ENCODE measurements at regions not wholly inside any gene's neighbourhood (a gene's known extent, or its start where the extent isn't known, plus 50 kb on each side); places are given as distances from the start of the nearest gene placed in this dataset.
A peak's percentile ranks its signal among the peaks of the same experiment; 100 is the strongest.

DNA sequence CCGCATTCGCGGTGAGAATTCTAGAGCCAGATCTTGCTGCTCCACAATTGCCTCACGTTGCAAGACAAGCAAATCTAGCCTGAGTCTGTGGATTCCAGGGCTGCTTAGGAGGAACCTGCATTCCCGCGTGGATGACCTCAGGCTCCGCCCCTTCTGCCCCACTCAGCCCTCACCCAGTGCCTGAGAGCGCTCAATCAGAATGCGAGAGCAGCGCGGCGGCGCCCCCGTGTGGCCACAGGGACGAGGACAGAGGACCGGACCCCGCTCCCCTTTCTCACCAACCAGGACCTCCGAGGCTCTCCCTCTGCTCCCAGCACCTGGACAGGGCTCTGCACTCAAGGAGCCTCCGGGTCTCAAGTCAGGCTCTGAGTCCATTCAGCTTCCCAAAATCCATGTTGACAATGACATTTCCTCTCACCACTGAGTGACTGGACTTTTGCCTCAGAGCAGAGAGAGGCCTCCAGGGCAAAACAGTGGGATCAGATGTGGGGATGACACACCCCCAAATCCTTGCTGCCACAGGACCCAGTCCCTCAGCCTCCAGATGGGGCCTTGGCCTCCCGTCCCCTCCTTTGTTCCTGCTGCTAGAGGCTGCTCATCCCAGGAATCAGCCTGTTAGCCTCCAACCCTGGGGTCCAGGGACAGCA, 52.0 kb downstream of the RPP21 start:
- DNase-seq, result peak; percentile 70

GRCh38 chr6:30397697-30398096, 52.7 kb downstream of the RPP21 start:
- no peak for DNase-seq

GRCh38 chr6:30399390-30400058, 54.6 kb downstream of the RPP21 start:
- DNase-seq, result no peak

DNA sequence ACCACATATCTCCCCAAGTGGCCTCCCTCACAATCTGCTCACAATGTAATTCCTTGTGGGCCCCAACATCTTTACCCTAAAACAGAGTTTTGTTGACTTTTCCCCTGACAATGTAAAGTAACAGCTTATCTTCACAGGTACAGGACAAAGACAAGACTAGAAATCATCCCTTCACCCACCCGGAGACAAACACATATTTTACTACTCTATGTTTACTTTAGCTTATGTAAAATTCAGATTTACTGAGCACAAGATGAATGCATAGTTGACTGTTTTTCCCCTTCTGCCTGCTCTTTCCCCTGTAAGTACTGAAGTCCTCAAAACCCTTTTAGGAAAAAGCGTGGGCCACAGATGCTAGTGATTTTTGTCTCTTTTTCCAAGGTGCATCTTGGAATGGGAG, 61.0 kb downstream of the RPP21 start:
- no peak for DNase-seq

- no peak for DNase-seq
These were observed 64.2 kb downstream of the RPP21 start for GRCh38 chr6:30409184-30409583.

- DNase-seq, result peak; percentile 23
These were observed 66.7 kb downstream of the RPP21 start for GRCh38 chr6:30411515-30412207.

GRCh38 chr6:30418448-30418847, 70.9 kb upstream of the HLA-E start:
- DNase-seq, result no peak

GRCh38 chr6:30424549-30424948, 64.8 kb upstream of the HLA-E start:
- no peak for DNase-seq

Measured in tongue (tissue), 1 donor.